Epithelial cell of esophagus (primary cell): ENCODE measurements at regions not wholly inside any gene's neighbourhood (a gene's known extent, or its start where the extent isn't known, plus 50 kb on each side); places are given as distances from the start of the nearest gene placed in this dataset.

Experiments used
- DNase-seq: peaks from one replicate; pipeline ENCODE4 v3.0.0; 2010; ENCODE audit warnings: low read depth
- H3K4me3 ChIP-seq: 2 replicates; pipeline ENCODE4 v1.5.1; 2011; ENCODE audit warnings: mild to moderate bottlenecking, low read length, control low read depth
- TF ChIP-seq, protein P1 (sequence below): IDR thresholded peaks from 2 replicates; pipeline ENCODE4 v1.5.1; 2011; ENCODE audit warnings: low read depth, mild to moderate bottlenecking, low read length, control low read depth, inconsistent platforms; ENCODE audit not compliant: insufficient read depth; ENCODE audit errors: missing control alignments

DNA sequence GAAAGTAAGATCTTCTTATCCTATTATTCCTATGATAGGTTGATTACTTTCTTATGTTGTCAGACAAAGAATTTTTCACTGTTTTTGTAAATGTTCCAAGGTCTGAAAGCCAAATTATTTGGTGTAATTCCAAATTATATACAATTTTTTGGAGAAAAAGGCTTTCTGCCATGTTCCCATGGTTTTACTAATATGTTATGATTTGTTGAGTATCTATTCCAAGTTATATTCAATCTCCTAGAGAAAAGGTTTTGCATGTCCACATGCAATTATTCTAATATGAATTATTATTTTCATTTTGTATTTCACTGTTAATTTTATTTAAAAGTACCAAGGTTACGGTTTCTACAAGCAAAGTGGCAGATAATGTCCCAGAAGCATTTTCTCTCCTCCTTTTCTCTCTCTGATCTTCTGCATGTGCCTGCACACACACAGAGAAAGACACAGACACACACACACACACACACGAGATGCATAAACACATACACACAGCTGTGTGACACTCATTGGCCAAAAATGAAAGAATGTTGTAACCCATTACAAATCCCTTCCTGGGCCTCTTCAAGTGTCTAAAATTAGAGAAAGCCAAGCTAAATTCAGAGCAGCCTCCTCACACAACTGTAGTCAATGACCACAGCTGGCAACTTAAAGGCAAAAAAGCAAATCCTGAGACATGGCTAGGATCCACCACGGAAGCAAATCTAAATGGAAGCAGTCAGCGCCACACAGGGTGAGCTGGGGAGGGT is 621.0 kb downstream of the EFNB2 start:
- DNase-seq: no peak
- TF ChIP-seq, protein P1, sequence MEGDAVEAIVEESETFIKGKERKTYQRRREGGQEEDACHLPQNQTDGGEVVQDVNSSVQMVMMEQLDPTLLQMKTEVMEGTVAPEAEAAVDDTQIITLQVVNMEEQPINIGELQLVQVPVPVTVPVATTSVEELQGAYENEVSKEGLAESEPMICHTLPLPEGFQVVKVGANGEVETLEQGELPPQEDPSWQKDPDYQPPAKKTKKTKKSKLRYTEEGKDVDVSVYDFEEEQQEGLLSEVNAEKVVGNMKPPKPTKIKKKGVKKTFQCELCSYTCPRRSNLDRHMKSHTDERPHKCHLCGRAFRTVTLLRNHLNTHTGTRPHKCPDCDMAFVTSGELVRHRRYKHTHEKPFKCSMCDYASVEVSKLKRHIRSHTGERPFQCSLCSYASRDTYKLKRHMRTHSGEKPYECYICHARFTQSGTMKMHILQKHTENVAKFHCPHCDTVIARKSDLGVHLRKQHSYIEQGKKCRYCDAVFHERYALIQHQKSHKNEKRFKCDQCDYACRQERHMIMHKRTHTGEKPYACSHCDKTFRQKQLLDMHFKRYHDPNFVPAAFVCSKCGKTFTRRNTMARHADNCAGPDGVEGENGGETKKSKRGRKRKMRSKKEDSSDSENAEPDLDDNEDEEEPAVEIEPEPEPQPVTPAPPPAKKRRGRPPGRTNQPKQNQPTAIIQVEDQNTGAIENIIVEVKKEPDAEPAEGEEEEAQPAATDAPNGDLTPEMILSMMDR: no peak
- H3K4me3 ChIP-seq: no peak overlapping the region

DNA sequence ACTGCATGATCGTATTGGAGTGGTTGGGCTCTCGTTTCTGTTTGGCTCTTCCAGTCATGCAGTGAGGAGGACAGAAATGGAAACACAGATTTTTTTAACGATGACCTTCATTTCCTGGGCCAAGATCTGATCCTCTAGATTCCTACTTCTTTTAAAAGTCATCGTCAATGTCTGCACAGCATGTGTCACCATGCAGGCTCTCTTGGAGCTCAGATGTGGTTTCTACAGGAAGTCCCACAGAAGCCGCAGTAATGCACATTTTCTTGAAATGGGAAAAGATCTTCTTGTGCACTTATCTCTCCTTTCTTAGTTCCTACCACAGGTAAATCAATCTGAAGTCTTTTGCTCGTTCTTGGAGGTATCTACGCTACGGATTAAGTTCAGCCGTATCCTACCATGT is 626.9 kb downstream of the EFNB2 start:
- DNase-seq: no peak
- no peak overlapping the region for H3K4me3 ChIP-seq
- TF ChIP-seq, protein P1: no peak

DNA sequence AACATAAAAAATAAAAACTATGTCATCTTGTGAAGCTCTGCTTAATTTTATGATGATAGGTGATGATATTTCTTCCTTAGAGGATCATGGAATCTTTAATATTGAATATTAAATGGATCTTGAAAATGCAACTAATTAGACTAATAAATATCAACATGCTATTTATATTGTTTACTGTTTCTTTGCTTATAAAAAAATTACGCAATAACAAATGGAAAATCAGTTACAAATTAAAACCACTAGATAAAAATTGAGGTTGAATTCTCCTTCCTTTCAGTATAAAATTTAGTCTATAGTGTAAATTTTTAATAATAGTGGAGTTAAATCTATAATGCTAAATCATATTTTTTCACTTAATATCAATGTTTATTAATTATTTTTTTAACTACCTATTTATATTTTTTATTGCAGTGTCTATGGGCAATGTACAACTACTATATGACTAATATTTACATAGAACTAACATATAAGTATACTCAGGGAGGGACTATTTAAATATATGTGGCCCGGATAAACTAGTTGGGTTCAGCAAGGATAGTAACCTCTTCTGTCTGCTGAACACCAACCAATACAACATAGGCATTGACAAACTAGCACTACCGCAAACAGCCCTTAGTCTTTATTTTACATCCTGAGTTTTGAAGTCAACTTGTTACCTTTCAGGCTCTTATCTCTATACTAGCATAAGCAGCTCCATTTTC is 628.0 kb downstream of the EFNB2 start:
- no peak overlapping the region for H3K4me3 ChIP-seq
- TF ChIP-seq, protein P1: no peak
- no peak for DNase-seq

DNA sequence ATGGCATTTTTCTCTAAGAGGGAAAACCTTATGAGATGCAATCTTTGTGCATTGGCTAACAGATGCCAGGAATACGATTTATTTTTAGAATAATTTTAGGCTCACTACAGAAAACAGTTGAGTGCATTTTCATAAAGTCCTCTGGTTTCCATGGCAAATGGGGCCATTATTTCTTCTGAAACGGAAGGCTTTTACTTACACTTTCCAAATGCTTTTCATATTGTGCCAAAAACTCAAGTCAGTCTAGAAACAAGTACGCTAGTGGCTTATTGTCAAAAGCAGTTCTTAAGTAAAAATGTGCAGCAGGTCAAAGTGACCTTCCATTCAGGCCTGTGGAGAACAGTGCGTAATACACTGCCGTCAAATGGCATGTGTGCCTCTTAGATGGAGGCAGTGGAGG is 628.7 kb downstream of the EFNB2 start:
- DNase-seq: no peak
- TF ChIP-seq, protein P1: no peak
- H3K4me3 ChIP-seq: no peak overlapping the region

DNA sequence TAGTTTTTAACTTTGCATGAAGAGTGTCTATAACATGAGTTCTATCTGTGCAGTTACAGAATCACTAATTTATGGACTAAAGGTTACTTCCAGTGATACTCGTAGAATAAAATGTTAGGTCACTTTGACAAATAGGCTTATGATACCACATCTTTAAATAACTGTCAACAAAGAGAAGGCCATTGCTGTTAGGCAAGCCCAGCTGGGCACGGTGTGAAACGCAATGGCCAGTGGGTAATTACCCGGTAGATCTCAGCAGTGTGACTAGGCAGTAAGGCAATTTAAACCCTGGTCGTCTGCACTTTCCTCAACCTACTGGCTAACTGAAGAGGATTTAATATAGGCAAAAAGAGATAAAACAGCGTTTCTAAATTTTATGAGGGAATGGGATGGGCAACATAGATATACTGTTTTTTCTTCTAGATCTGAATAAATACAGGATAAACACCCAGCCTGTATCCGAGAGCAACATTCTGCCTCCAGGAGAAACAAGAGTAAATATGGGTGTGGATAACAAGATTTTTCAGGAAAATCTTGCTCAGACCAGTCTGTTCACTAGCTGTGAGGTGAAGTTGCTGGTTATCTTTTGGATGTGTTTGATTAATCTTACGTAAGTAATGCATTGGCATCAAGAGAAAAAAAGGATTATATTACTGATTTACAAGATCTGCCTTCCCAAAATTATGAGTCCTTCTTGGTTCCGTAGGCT is 631.3 kb downstream of the EFNB2 start:
- TF ChIP-seq, protein P1: no peak
- DNase-seq: peak; percentile 64
- no peak overlapping the region for H3K4me3 ChIP-seq

DNA sequence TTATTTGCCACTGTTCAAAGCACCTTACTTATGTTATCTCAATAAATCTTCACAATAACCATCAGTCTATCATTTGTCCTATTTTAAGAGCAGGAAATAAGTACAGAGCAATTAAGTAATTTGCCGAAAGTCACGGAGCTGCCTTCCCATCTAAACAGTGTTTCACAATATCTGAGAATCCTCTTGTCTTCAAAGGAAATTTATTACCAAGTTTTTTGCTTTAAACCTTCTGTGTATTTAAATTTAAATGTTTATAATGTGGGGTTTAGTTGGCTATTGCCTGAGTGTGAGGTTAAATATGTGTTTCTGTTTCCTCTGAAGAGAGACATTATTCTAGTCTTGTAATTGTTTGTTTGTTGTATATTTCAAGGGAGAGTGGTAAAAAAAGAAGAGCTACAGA is 633.1 kb downstream of the EFNB2 start:
- no peak overlapping the region for H3K4me3 ChIP-seq
- TF ChIP-seq, protein P1: no peak
- DNase-seq: no peak

DNA sequence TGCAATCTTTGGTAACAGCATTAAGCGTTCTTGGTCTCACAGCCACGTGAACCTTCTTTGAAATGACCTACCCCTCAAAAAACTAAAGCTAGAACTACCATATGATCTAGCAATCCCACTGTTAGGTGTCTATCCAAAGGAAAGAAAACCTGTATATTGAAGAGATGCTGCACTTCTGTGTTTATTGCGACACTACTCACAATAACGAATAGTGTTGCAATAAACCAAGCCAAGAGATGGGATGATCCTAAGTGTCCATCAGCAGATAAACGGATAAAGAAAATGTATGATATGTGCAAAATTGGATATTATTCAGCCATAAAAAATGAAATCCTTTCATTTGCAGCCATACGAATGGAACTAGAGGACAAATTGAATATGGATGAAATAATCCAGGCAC is 637.9 kb downstream of the EFNB2 start:
- DNase-seq: no peak
- TF ChIP-seq, protein P1: no peak

More for the DNA sequence above, 637.9 kb downstream of the EFNB2 start:
- no peak overlapping the region for H3K4me3 ChIP-seq
